NT2/D1 (cell line): ENCODE measurements at regions not wholly inside any gene's neighbourhood (a gene's known extent, or its start where the extent isn't known, plus 50 kb on each side); places are given as distances from the start of the nearest gene placed in this dataset.

Experiments
- SUZ12 ChIP-seq: IDR thresholded peaks from 2 replicates; pipeline ENCODE4 v1.6.1; 2011; ENCODE audit not compliant: insufficient read length, insufficient read depth; ENCODE audit errors: extremely low read depth
- YY1 ChIP-seq: IDR thresholded peaks from 2 replicates; pipeline ENCODE4 v1.6.1; 2011; ENCODE audit not compliant: insufficient read length, insufficient read depth
- ZNF274 ChIP-seq: IDR thresholded peaks from 2 replicates; pipeline ENCODE4 v1.6.1; 2011; ENCODE audit warnings: mild to moderate bottlenecking, low read depth, low read length

- no peak for TF ChIP-seq YY1
- TF ChIP-seq SUZ12 = no peak
- no peak for TF ChIP-seq ZNF274
These were observed 405.2 kb upstream of the AUTS2 start for GRCh38 chr7:69193061-69193460.
